CD14-positive monocyte (primary cell): ENCODE measurements at regions not wholly inside any gene's neighbourhood (a gene's known extent, or its start where the extent isn't known, plus 50 kb on each side); places are given as distances from the start of the nearest gene placed in this dataset.

Experiments used
- DNase-seq, 3 donors: peaks; one replicate each; pipeline ENCODE4 v3.0.0-alpha.2; 2011 to 2022
- H2AFZ ChIP-seq: 2 replicates; pipeline ENCODE4 v1.6.0; 2012; ENCODE audit warnings: mild to moderate bottlenecking, low read depth, low read length, inconsistent platforms; ENCODE audit not compliant: insufficient read depth, poor library complexity, severe bottlenecking
- H3K27ac ChIP-seq, 2 donors: 1 replicate in 1 of 2; 2 replicates in 1 of 2; pipeline ENCODE4 v1.5.1; 2012 to 2013; ENCODE audit warnings: low read length in 2 of 2, control low read depth in 1 of 2, inconsistent platforms in 1 of 2, low read depth in 1 of 2, mild to moderate bottlenecking in 1 of 2
- H3K27me3 ChIP-seq, 2 donors: one replicate each; pipeline versions ENCODE4 v1.6.0 to v1.6.1; 2011 to 2013; ENCODE audit warnings: low read length in 2 of 2; ENCODE audit not compliant: control insufficient read depth in 2 of 2, insufficient read depth in 2 of 2
- H3K36me3 ChIP-seq, 2 donors: replicated peaks in 1 of 2; 1 replicate in 1 of 2; 2 replicates in 1 of 2; pipeline versions ENCODE4 v1.5.1 to v1.6.1; 2012 to 2013; ENCODE audit warnings: low read length in 2 of 2, control low read depth in 1 of 2, inconsistent platforms in 1 of 2, mild to moderate bottlenecking in 1 of 2; ENCODE audit not compliant: insufficient read depth in 2 of 2, control insufficient read depth in 1 of 2
- H3K4me1 ChIP-seq, 2 donors: 1 replicate in 1 of 2; 2 replicates in 1 of 2; pipeline versions ENCODE4 v1.5.1 to v1.6.1; 2012 to 2013; ENCODE audit warnings: low read length in 2 of 2, control low read depth in 1 of 2, inconsistent platforms in 1 of 2, mild to moderate bottlenecking in 1 of 2, moderate library complexity in 1 of 2; ENCODE audit not compliant: insufficient read depth in 2 of 2, control insufficient read depth in 1 of 2
- H3K4me2 ChIP-seq: replicated peaks from 2 replicates; pipeline ENCODE3; 2012; ENCODE audit warnings: low read length, moderate library complexity, mild to moderate bottlenecking; ENCODE audit not compliant: poor library complexity, severe bottlenecking; ENCODE audit errors: extremely low read depth
- H3K4me3 ChIP-seq, 3 experiments: fragments of 200-600 bp in 1 of 3; sonication (generic) in 1 of 3; replicated peaks in 1 of 3; 1 replicate in 2 of 3; 2 replicates in 1 of 3; pipeline ENCODE4 v1.5.1; 2011 to 2013; ENCODE audit warnings: low read length in 3 of 3, mild to moderate bottlenecking in 3 of 3, control low read depth in 2 of 3, low read depth in 2 of 3, inconsistent platforms in 1 of 3, moderate library complexity in 1 of 3
- H3K79me2 ChIP-seq: 2 replicates; pipeline ENCODE4 v1.6.0; 2012; ENCODE audit warnings: mild to moderate bottlenecking, control low read depth, inconsistent platforms, low read length, moderate library complexity; ENCODE audit not compliant: insufficient read depth
- H3K9ac ChIP-seq: 2 replicates; pipeline ENCODE4 v1.6.0; 2017; ENCODE audit warnings: low read length, mild to moderate bottlenecking; ENCODE audit not compliant: insufficient read depth, poor library complexity, severe bottlenecking
- H3K9me3 ChIP-seq, 2 donors: replicated peaks in 1 of 2; 1 replicate in 1 of 2; 2 replicates in 1 of 2; pipeline versions ENCODE4 v1.5.1 to v1.6.1; 2012 to 2013; ENCODE audit warnings: low read length in 2 of 2, control low read depth in 1 of 2; ENCODE audit not compliant: control insufficient read depth in 1 of 2, insufficient read depth in 1 of 2
- H4K20me1 ChIP-seq: 2 replicates; pipeline ENCODE4 v1.6.0; 2012; ENCODE audit warnings: mild to moderate bottlenecking, low read length, control low read depth, moderate library complexity; ENCODE audit not compliant: insufficient read depth
- H3K27ac Mint-ChIP-seq, 7 donors: one replicate each; pipeline ENCODE4 v1.8.0; 2020; ENCODE audit warnings: mild to moderate bottlenecking in 7 of 7, mixed read lengths in 7 of 7, moderate library complexity in 6 of 7, inconsistent platforms in 2 of 7
- H3K27me3 Mint-ChIP-seq, 3 donors: one replicate each; pipeline ENCODE4 v1.8.0; 2021 to 2022; ENCODE audit warnings: low read depth in 3 of 3, mild to moderate bottlenecking in 3 of 3, mixed read lengths in 3 of 3, moderate library complexity in 3 of 3, inconsistent platforms in 1 of 3
- H3K36me3 Mint-ChIP-seq, 2 donors: one replicate each; pipeline ENCODE4 v1.8.0; 2020; ENCODE audit warnings: mixed read lengths in 2 of 2, inconsistent platforms in 1 of 2, mild to moderate bottlenecking in 1 of 2
- H3K4me1 Mint-ChIP-seq: one replicate; pipeline ENCODE4 v1.8.0; 2020; ENCODE audit warnings: mild to moderate bottlenecking, mixed read lengths
- H3K4me3 Mint-ChIP-seq, 2 donors: one replicate each; pipeline ENCODE4 v1.8.0; 2020; ENCODE audit warnings: mild to moderate bottlenecking in 2 of 2, mixed read lengths in 2 of 2, moderate library complexity in 1 of 2
- H3K9me3 Mint-ChIP-seq, 7 donors: one replicate each; pipeline ENCODE4 v1.8.0; 2020 to 2022; ENCODE audit warnings: mixed read lengths in 7 of 7, mild to moderate bottlenecking in 6 of 7, moderate library complexity in 6 of 7, inconsistent platforms in 2 of 7
- CTCF ChIP-seq: fragments of 200-600 bp; IDR thresholded peaks from one replicate; pipeline ENCODE4 v1.8.0; 2022; ENCODE audit warnings: antibody characterized with exemption, mild to moderate bottlenecking
- WGBS: methylation state at CpG from one replicate; pipeline ENCODE4 v1.1.5; 2013; ENCODE audit warnings: missing lambda C conversion rate; ENCODE audit not compliant: insufficient coverage; 5-methylcytosine and 5-hydroxymethylcytosine counted together
- intact Hi-C, 2 donors: fragments of 100-400 bp; cut with micrococcal nuclease; formaldehyde crosslinking; loops; one replicate each; pipeline versions ENCODE4 v1.15.0 to v1.15.1; 2023

- H3K79me2 ChIP-seq: no peaks in the 10 kb centered on the region
- no peaks in the 10 kb centered on the region for H3K9me3 ChIP-seq
- Mint-ChIP-seq H3K4me1 (peaks cover 5% of the 10 kb centered on the region), H3K36me3 (no peaks in the 10 kb centered on the region), H3K27me3 (peaks cover 3 to 6% (median 4%) of the 10 kb centered on the region in 3 donors), H3K9me3 (peaks cover 2 to 9% (median 5%) of the 10 kb centered on the region in 7 donors), H3K27ac (no peak overlapping the region), H3K4me3 (no peak overlapping the region)
- no peak for TF ChIP-seq CTCF
- H2AFZ ChIP-seq: no peak overlapping the region
- no peak overlapping the region for H3K4me2 ChIP-seq
- no peaks in the 10 kb centered on the region for H4K20me1 ChIP-seq
- intact Hi-C loops: no loop called here
- no peak for DNase-seq
- H3K4me3 ChIP-seq: no peak overlapping the region
- no peak overlapping the region for H3K27ac ChIP-seq
- peaks cover 0 to 4% of the 10 kb centered on the region in 2 donors for H3K27me3 ChIP-seq
- no peaks in the 10 kb centered on the region for H3K4me1 ChIP-seq
- no peaks in the 10 kb centered on the region for H3K36me3 ChIP-seq
- no peak overlapping the region for H3K9ac ChIP-seq
Observed at GRCh38 chr1:47674189-47674588, 236.3 kb downstream of the FOXD2 start.

- Histone ChIP-seq H3K9me3 (no peaks in the 10 kb centered on the region), H2AFZ (no peak overlapping the region), H3K4me1 (no peaks in the 10 kb centered on the region), H3K4me2 (no peak overlapping the region), H3K79me2 (no peaks in the 10 kb centered on the region), H3K27me3 (peaks cover 0 to under 1% of the 10 kb centered on the region in 2 donors), H4K20me1 (no peaks in the 10 kb centered on the region), H3K4me3 (no peak overlapping the region), H3K9ac (no peak overlapping the region), H3K36me3 (no peaks in the 10 kb centered on the region), H3K27ac (no peak overlapping the region)
- 92% methylated on average over 3 of the region's 3 CpGs for WGBS
- no peak for TF ChIP-seq CTCF
- H3K4me1 Mint-ChIP-seq: peaks cover 10% of the 10 kb centered on the region
- peaks cover 3 to 4% (median 4%) of the 10 kb centered on the region in 3 donors for H3K27me3 Mint-ChIP-seq
- intact Hi-C loops: no loop called here
- no peaks in the 10 kb centered on the region for H3K36me3 Mint-ChIP-seq
- no peak overlapping the region for H3K4me3 Mint-ChIP-seq
- no peak for DNase-seq
- peaks cover 2 to 9% (median 5%) of the 10 kb centered on the region in 7 donors for H3K9me3 Mint-ChIP-seq
- no peak overlapping the region for H3K27ac Mint-ChIP-seq
Observed at GRCh38 chr1:47675047-47675675, 237.3 kb downstream of the FOXD2 start.
